HCT116 (cell line): ENCODE measurements at regions not wholly inside any gene's neighbourhood (a gene's known extent, or its start where the extent isn't known, plus 50 kb on each side); places are given as distances from the start of the nearest gene placed in this dataset.
"Not testable (repeated sequence)": the region's sequence is repeated elsewhere in the genome, so short reads cannot be mapped to it uniquely, and the experiment has no call there.

Experiments used
- ATAC-seq: fragments of 200-7000 bp; cut with Tn5 transposase; 2 replicates; pipeline ENCODE4 v1.9.1; 2020; ENCODE audit warnings: mild to moderate bottlenecking, moderate library complexity
- BruUV-seq: library from RNA; stranded (reverse); fragments of 400-500 nt; replicated peaks from 2 replicates; lab custom pipeline; 2021; lab: Mats Ljungman, UMichigan
- CTCF ChIA-PET: fragments of 300-600 bp; sonication (Branson Sonifier 250); formaldehyde crosslinking; loops from one replicate; lab custom pipeline; 2021; ENCODE audit warnings: antibody characterized with exemption; lab: Charles Lee
- POLR2A ChIA-PET: fragments of 300-600, 350-600 bp; sonication (Branson Sonifier 250); formaldehyde crosslinking; loops from one replicate; lab custom pipeline; 2021; ENCODE audit warnings: antibody characterized with exemption; lab: Charles Lee
- RAD21 ChIA-PET, 2 experiments: fragments of 300-600 bp; sonication (Branson Sonifier 250); formaldehyde crosslinking; loops; one replicate each; lab custom pipeline; 2023; ENCODE audit warnings: low total read pairs in 2 of 2; ENCODE audit not compliant: uncharacterized antibody in 2 of 2, unreplicated experiment in 2 of 2, low non-redundant PET in 1 of 2; lab: Charles Lee
- DNase-seq: peaks from one replicate; pipeline ENCODE4 v3.0.0-alpha.2; 2010; ENCODE audit warnings: low read depth, low spot score
- H2AFZ ChIP-seq: fragments of 200-600 bp; shearing (Covaris generic), sonication (generic); 2 replicates; pipeline ENCODE4 v1.6.1; 2017; ENCODE audit warnings: low read depth, mixed run types, mixed read lengths, antibody characterized with exemption, low read length; ENCODE audit not compliant: poor library complexity, severe bottlenecking
- H3K27ac ChIP-seq: 2 replicates; pipeline ENCODE4 v1.5.1; 2012; ENCODE audit warnings: low read depth, low read length
- H3K27me3 ChIP-seq: fragments of 200-600 bp; sonication (generic); 2 replicates; pipeline ENCODE4 v1.6.1; 2016; ENCODE audit warnings: mixed run types, low read length, mixed read lengths; ENCODE audit not compliant: insufficient read depth
- H3K36me3 ChIP-seq, 2 experiments: fragments of 200-500 bp in 1 of 2; fragments of 200-600 bp in 1 of 2; sonication (Bioruptor generic) in 1 of 2; sonication (generic) in 1 of 2; 2 replicates each; pipeline versions ENCODE4 v1.5.1 to v1.6.1; 2014 to 2016; ENCODE audit warnings: low read length in 2 of 2, inconsistent platforms in 1 of 2, mixed read lengths in 1 of 2, mixed run types in 1 of 2; ENCODE audit not compliant: insufficient read depth in 2 of 2, control insufficient read depth in 1 of 2
- H3K4me1 ChIP-seq, 2 experiments: fragments of 200-600 bp in 1 of 2; sonication (generic) in 1 of 2; 2 replicates each; pipeline versions ENCODE4 v1.5.1 to v1.6.1; 2012 to 2017; ENCODE audit warnings: low read length in 2 of 2, inconsistent platforms in 1 of 2, mild to moderate bottlenecking in 1 of 2, mixed read lengths in 1 of 2, mixed run types in 1 of 2, moderate library complexity in 1 of 2; ENCODE audit not compliant: insufficient read depth in 2 of 2, control insufficient read depth in 1 of 2
- H3K4me2 ChIP-seq: fragments of 200-600 bp; sonication (generic); 2 replicates; pipeline ENCODE4 v1.6.1; 2017; ENCODE audit warnings: mixed run types, low read length, mixed read lengths
- H3K4me3 ChIP-seq, 2 experiments: fragments of 200-600 bp in 1 of 2; sonication (generic) in 1 of 2; replicated peaks in 1 of 2; 2 replicates each; pipeline ENCODE4 v1.5.1; 2011 to 2016; ENCODE audit warnings: low read length in 2 of 2, control low read depth in 1 of 2, low read depth in 1 of 2, mild to moderate bottlenecking in 1 of 2, mixed read lengths in 1 of 2, mixed run types in 1 of 2
- H3K79me2 ChIP-seq: fragments of 200-600 bp; sonication (generic); 2 replicates; pipeline ENCODE4 v1.6.1; 2017; ENCODE audit warnings: mild to moderate bottlenecking, mixed run types, low read length, moderate library complexity, mixed read lengths; ENCODE audit not compliant: insufficient read depth
- H3K9ac ChIP-seq: fragments of 200-600 bp; sonication (generic); 2 replicates; pipeline ENCODE4 v1.6.1; 2016; ENCODE audit warnings: low read length, mixed read lengths
- H3K9me2 ChIP-seq: fragments of 200-600 bp; sonication (generic), shearing (Covaris generic); 2 replicates; pipeline ENCODE4 v1.6.1; 2017; ENCODE audit warnings: mixed run types, mild to moderate bottlenecking, moderate library complexity; ENCODE audit not compliant: insufficient read depth
- H3K9me3 ChIP-seq, 2 experiments: fragments of 200-500 bp in 1 of 2; fragments of 200-600 bp in 1 of 2; sonication (Bioruptor generic) in 1 of 2; sonication (generic) in 1 of 2; 2 replicates each; pipeline ENCODE4 v1.6.1; 2014 to 2017; ENCODE audit warnings: low read length in 2 of 2, mixed read lengths in 2 of 2, inconsistent platforms in 1 of 2, low read depth in 1 of 2, mild to moderate bottlenecking in 1 of 2, mixed run types in 1 of 2, moderate library complexity in 1 of 2; ENCODE audit not compliant: control insufficient read depth in 1 of 2, insufficient read depth in 1 of 2
- H4K20me1 ChIP-seq: fragments of 200-600 bp; sonication (generic), shearing (Covaris generic); 2 replicates; pipeline ENCODE4 v1.6.1; 2017; ENCODE audit warnings: mixed run types, mild to moderate bottlenecking, moderate library complexity; ENCODE audit not compliant: insufficient read depth
- ATF3 ChIP-seq: IDR thresholded peaks from 2 replicates; pipeline ENCODE4 v1.6.1; 2012
- CBX3 ChIP-seq: IDR thresholded peaks from 2 replicates; pipeline ENCODE4 v1.6.1; 2012; ENCODE audit warnings: low read depth
- EGR1 ChIP-seq: IDR thresholded peaks from 2 replicates; pipeline ENCODE4 v1.6.1; 2012; ENCODE audit warnings: low read depth
- POLR2A ChIP-seq: IDR thresholded peaks from 2 replicates; pipeline ENCODE4 v1.7.0; 2011; ENCODE audit warnings: borderline replicate concordance; ENCODE audit not compliant: insufficient read depth, insufficient read length; ENCODE audit errors: extremely low read depth
- REST ChIP-seq: IDR thresholded peaks from 2 replicates; pipeline ENCODE4 v1.6.1; 2012; ENCODE audit warnings: low read depth
- SIN3A ChIP-seq: IDR thresholded peaks from 2 replicates; pipeline ENCODE4 v1.6.1; 2012; ENCODE audit warnings: low read depth
- ZBTB33 ChIP-seq: IDR thresholded peaks from 2 replicates; pipeline ENCODE4 v1.6.1; 2011; ENCODE audit warnings: mild to moderate bottlenecking, low read length, moderate library complexity; ENCODE audit not compliant: insufficient replicate concordance; ENCODE audit errors: extremely low read depth
- ZFX ChIP-seq: fragments of 450-650 bp; IDR thresholded peaks from 2 replicates; pipeline ENCODE4 v1.6.1; 2017
- ZNF274 ChIP-seq: fragments of 200-500 bp; sonication (Bioruptor generic); IDR thresholded peaks from 2 replicates; pipeline ENCODE4 v1.6.1; 2014; ENCODE audit warnings: mild to moderate bottlenecking, low read depth, low read length, inconsistent platforms
- intact Hi-C: fragments of 100-400 bp; cut with micrococcal nuclease; formaldehyde crosslinking; loops from 2 replicates; pipeline ENCODE4 v1.10.0; 2022

- TF ChIP-seq ZNF274 (no peak), ZBTB33 (no peak), EGR1 (no peak)
Measured at GRCh38 chr5:144594919-144595318, 424.2 kb downstream of the KCTD16 start (continued).

- DNase-seq, H3K4me2 ChIP-seq: not testable (repeated sequence)
Measured at GRCh38 chr5:144594234-144594633, 423.6 kb downstream of the KCTD16 start.

GRCh38 chr5:144585681-144586080 lies 415.0 kb downstream of the KCTD16 start:
- RAD21 ChIA-PET = no interaction called here
- H3K4me2 ChIP-seq = no peak overlapping the region
- DNase-seq = no peak
- H2AFZ ChIP-seq = no peak overlapping the region
- CTCF ChIA-PET = no interaction called here
- no peaks in the 10 kb centered on the region for H4K20me1 ChIP-seq
- no peak overlapping the region for H3K4me3 ChIP-seq
- H3K79me2 ChIP-seq = no peaks in the 10 kb centered on the region
- no peak overlapping the region for H3K27ac ChIP-seq
- no peaks in the 10 kb centered on the region for H3K9me3 ChIP-seq
- no peaks in the 10 kb centered on the region for H3K9me2 ChIP-seq
- no peaks in the 10 kb centered on the region for H3K27me3 ChIP-seq
- no peaks in the 10 kb centered on the region for H3K4me1 ChIP-seq
- intact Hi-C loops = no loop called here
- BruUV-seq = no TSS peak
- no peaks in the 10 kb centered on the region for H3K36me3 ChIP-seq
- POLR2A ChIA-PET = no interaction called here
- ATAC-seq = no peak
- H3K9ac ChIP-seq = no peak overlapping the region
- TF ChIP-seq ZBTB33 (no peak), CBX3 (no peak), ZFX (no peak), POLR2A (no peak), REST (no peak), SIN3A (no peak), ATF3 (no peak)

More at GRCh38 chr5:144594234-144594633, 423.6 kb downstream of the KCTD16 start:
- H3K27me3 ChIP-seq, H2AFZ ChIP-seq, CTCF ChIA-PET, H3K4me1 ChIP-seq, H3K9me3 ChIP-seq, POLR2A ChIA-PET, H3K27ac ChIP-seq, H4K20me1 ChIP-seq, H3K9ac ChIP-seq, H3K79me2 ChIP-seq, ATAC-seq, intact Hi-C loops, BruUV-seq, H3K9me2 ChIP-seq, H3K4me3 ChIP-seq, RAD21 ChIA-PET, H3K36me3 ChIP-seq: not testable (repeated sequence)
